Keratinocyte (primary cell): ENCODE measurements at regions not wholly inside any gene's neighbourhood (a gene's known extent, or its start where the extent isn't known, plus 50 kb on each side); places are given as distances from the start of the nearest gene placed in this dataset.

Source experiments
- CTCF ChIP-seq, 3 experiments: IDR thresholded peaks in 1 of 3; conservative IDR thresholded peaks in 1 of 3; optimal IDR thresholded peaks in 1 of 3; 2 replicates in 2 of 3; 3 replicates in 1 of 3; pipeline versions ENCODE3 to v1.5.1; 2011; ENCODE audit warnings: low read length in 3 of 3, mild to moderate bottlenecking in 3 of 3, moderate library complexity in 2 of 3, control low read depth in 1 of 3, inconsistent platforms in 1 of 3; ENCODE audit not compliant: insufficient read depth in 2 of 3; ENCODE audit errors: extremely low read depth in 1 of 3
- EZH2 ChIP-seq: IDR thresholded peaks from one replicate; pipeline ENCODE4 v1.6.1; 2012; ENCODE audit warnings: inconsistent platforms, mild to moderate bottlenecking, low read length, moderate library complexity

- TF ChIP-seq CTCF (optimal IDR thresholded peaks at IDR 0.05 in 1 of 3, IDR thresholded peaks at IDR 0.05 in 1 of 3, conservative IDR thresholded peaks at IDR 0.05 in 1 of 3; ENCODE audit: extremely low read depth in 1 of 3, insufficient read depth in 2 of 3, low read length in 3 of 3) (no peak), EZH2 (no peak)
Observed at GRCh38 chr2:188795762-188796161, 178.4 kb upstream of the COL3A1 start.
